ENCODE measurements at regions not wholly inside any gene's neighbourhood (a gene's known extent, or its start where the extent isn't known, plus 50 kb on each side); places are given as distances from the start of the nearest gene placed in this dataset.

GRCh38 chr7:42478717-42479116, 241.7 kb upstream of the GLI3 start:
- TF ChIP-seq GATA3 (IDR thresholded peaks at IDR 0.05; ENCODE audit: low read depth, low read length) (no peak), GATA2 (IDR thresholded peaks at IDR 0.05; ENCODE audit: low read depth, low read length) (no peak)

Data from SH-SY5Y (cell line).